HG02981 (cell line): ENCODE measurements at regions not wholly inside any gene's neighbourhood (a gene's known extent, or its start where the extent isn't known, plus 50 kb on each side); places are given as distances from the start of the nearest gene placed in this dataset.

Experiments
- ATAC-seq: cut with Tn5 transposase; IDR thresholded peaks from one replicate; pipeline ENCODE4 v1.9.1; 2021; ENCODE audit warnings: mild to moderate bottlenecking, moderate library complexity; ENCODE audit not compliant: unreplicated experiment

- no peak for ATAC-seq
Observed at GRCh38 chr16:55041540-55042234, 111.0 kb downstream of the IRX5 start.

GRCh38 chr16:55042556-55043432, 112.1 kb downstream of the IRX5 start:
- ATAC-seq: no peak

DNA sequence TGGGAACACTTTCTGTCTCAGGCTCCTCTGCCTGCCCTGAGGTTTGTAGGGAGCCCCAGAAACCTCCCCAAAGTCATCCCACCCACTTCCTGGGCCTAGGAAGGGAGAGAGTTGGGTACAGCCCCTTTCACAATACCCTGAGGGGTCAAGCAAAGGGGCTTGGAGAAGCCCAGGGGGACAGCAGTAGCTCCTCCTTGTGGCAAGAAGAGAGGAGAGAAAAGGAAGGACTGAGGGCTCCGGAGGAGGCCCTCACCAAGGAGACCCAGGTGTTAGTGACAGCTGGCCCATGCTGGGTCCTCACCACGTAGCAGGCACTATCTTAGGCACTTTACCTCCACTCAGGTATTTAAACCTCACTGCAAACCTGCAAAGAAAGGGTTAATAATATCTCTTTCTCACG, 112.8 kb downstream of the IRX5 start:
- no peak for ATAC-seq

GRCh38 chr16:55044201-55044975, 113.7 kb downstream of the IRX5 start:
- ATAC-seq: no peak

GRCh38 chr16:55045329-55045728, 114.7 kb downstream of the IRX5 start:
- ATAC-seq: no peak

- no peak for ATAC-seq
Observed at GRCh38 chr16:55045756-55046460, 115.2 kb downstream of the IRX5 start.

GRCh38 chr16:55046513-55046912, 115.8 kb downstream of the IRX5 start:
- ATAC-seq: no peak

DNA sequence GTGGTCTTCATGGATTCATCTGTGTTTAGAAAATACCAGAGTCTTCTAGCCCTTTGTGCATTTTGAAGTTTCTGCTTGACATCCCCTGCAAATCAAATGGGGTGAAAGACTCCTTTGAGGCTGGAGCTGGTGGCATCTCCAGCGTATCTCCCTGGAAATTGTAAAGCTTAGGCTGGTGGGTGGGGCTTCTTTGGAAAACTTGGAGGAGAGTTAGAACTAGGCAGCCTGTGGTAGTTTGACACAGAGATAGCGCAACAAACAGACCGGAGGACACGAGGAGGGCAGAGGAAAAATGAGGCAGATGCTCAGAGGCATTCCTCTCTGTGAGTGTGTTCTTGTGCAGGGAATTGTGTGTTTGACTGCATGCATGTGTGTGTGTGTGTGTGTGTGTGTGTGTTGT, 116.3 kb downstream of the IRX5 start:
- no peak for ATAC-seq

GRCh38 chr16:55047331-55047730, 116.7 kb downstream of the IRX5 start:
- no peak for ATAC-seq

GRCh38 chr16:55047903-55048497, 117.3 kb downstream of the IRX5 start:
- no peak for ATAC-seq

- ATAC-seq: no peak
Observed at GRCh38 chr16:55048745-55049144, 118.1 kb downstream of the IRX5 start.

GRCh38 chr16:55051571-55052347, 121.1 kb downstream of the IRX5 start:
- no peak for ATAC-seq

- no peak for ATAC-seq
Observed at GRCh38 chr16:55052348-55052734, 121.7 kb downstream of the IRX5 start.

DNA sequence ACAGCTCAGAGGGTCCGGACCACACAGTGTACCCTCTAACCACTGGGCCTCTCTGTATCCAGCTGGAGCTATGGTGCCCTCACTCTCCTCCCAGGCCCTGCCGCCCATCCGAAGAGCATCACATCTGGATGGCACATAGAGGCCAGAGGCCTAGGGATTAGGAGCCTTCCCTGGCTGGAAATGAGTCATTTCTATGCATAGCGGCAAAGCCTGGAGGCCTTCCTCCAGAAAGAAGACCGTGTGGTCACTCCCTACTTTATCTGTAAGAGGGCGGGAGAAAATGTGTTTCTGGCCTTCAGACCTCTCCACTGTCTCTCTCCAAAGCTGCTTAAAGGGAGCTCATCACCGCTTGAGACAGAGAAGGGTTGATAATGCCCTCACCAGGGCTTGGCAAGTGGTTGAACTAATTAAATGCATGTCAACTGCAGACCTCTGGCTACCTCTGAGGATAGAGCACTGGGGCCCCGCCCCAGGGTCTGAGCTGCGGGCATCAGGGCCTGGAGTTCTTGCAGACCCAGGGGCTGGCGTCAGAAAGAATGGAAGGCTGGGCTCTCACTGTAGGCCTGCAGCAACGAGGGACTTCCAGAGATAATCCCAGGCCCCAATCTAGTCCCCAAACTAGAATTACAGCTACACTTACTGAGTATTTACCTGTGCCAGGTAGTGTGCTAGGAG, 122.2 kb downstream of the IRX5 start:
- ATAC-seq: no peak

- ATAC-seq: no peak
Observed at GRCh38 chr16:55055262-55055661, 124.6 kb downstream of the IRX5 start.

DNA sequence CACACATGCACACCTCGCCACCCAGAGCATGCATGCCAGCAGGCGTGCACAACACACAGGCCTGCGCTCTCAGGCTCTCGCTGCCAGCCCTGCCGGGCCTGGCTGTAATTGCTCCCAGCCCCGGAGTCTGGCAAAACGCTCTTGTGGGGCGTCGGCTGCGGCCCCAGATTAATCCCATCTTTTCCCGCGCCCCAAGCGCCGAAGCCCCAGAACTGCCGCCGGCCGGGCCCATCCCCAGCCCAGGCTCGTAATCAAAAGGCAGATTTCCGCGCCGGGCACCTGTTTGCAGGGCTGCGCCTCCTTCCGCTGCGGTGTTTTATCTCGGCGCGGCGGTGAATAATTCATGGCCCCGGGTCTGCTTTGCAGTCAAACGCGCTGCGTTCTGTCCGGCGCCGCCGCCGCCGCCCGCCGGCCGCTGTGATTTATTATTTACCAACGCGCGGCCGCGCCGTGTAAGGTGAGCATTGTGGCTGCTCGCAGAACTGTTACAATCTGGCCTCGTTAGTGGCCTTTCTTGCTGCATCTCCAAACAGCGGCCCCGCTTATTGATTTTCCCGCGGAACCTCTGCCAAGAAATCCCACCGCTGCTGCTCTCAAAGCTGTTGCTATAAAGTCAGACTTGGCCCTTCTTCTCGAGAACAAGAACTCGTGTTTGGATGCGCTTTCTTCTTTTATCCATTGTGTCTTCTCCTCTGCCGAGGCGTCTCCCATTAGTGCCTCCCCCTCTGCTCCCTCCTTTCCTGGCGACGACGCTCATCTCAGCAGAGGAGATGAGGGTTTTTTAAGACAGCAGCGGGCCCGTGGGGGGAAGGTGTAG, 126.1 kb downstream of the IRX5 start:
- ATAC-seq: no peak

DNA sequence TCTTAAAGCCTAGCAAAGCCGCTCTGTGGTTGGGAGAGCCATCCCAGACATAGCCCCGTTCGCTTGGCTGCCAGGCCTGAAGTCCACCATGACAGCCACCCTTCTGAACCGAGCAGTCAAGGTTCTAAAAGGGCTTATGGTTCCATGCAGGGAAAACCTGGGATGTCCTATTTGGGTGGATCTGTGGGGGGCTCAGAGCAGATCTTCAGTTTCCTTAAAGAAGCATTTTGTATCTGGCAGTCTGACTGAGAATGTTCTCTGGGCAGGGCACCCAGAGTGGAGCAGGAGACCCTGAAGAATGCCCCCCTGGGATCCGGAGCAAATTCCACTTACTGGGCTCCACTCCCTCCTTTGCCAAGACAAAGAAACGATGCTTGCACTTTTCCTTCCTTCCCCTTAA, 127.2 kb downstream of the IRX5 start:
- no peak for ATAC-seq

GRCh38 chr16:55058576-55058975, 127.9 kb downstream of the IRX5 start:
- ATAC-seq: no peak
